Stimulated activated CD4-positive, alpha-beta T cell treated with anti-CD3 and anti-CD28 coated beads, Interleukin-2, amount 100 ng/mL, for 48 hours (primary cell): ENCODE measurements at regions not wholly inside any gene's neighbourhood (a gene's known extent, or its start where the extent isn't known, plus 50 kb on each side); places are given as distances from the start of the nearest gene placed in this dataset.
"Not testable (repeated sequence)": the region's sequence is repeated elsewhere in the genome, so short reads cannot be mapped to it uniquely, and the experiment has no call there.

Source experiments
- DNase-seq, 2 donors: peaks; one replicate each; pipeline ENCODE4 v3.0.0-alpha.2; 2020

- no peak for DNase-seq
Observed at GRCh38 chr20:48489656-48490055, 338.1 kb downstream of the PREX1 start.

- DNase-seq, result no peak
Observed at GRCh38 chr20:48489046-48489463, 338.7 kb downstream of the PREX1 start.

GRCh38 chr20:48488334-48489034 is 339.3 kb downstream of the PREX1 start:
- DNase-seq, result not testable (repeated sequence)

- no peak for DNase-seq
Observed at GRCh38 chr20:48486065-48486464, 341.7 kb downstream of the PREX1 start.

- not testable (repeated sequence) for DNase-seq
Observed at GRCh38 chr20:48485153-48485552, 342.6 kb downstream of the PREX1 start.

GRCh38 chr20:48483334-48484066 is 344.3 kb downstream of the PREX1 start:
- DNase-seq, result no peak

GRCh38 chr20:48482790-48483189 is 345.0 kb downstream of the PREX1 start:
- no peak for DNase-seq

- no peak for DNase-seq
Observed at GRCh38 chr20:48480216-48480772, 347.5 kb downstream of the PREX1 start.

GRCh38 chr20:48478806-48479585 is 348.8 kb downstream of the PREX1 start:
- DNase-seq, result no peak

- no peak for DNase-seq
Observed at GRCh38 chr20:48478370-48478769, 349.4 kb downstream of the PREX1 start.

GRCh38 chr20:48476854-48477253 is 350.9 kb downstream of the PREX1 start:
- no peak for DNase-seq

- DNase-seq, result no peak
Observed at GRCh38 chr20:48474022-48474421, 353.8 kb downstream of the PREX1 start.

- DNase-seq, result no peak
Observed at GRCh38 chr20:48471759-48472408, 355.9 kb downstream of the PREX1 start.

GRCh38 chr20:48471176-48471575 is 356.6 kb downstream of the PREX1 start:
- DNase-seq, result no peak

- DNase-seq, result no peak
Observed at GRCh38 chr20:48470141-48470540, 357.7 kb downstream of the PREX1 start.

- no peak for DNase-seq
Observed at GRCh38 chr20:48469026-48469425, 358.8 kb downstream of the PREX1 start.

- no peak for DNase-seq
Observed at GRCh38 chr20:48468571-48468970, 359.2 kb downstream of the PREX1 start.

GRCh38 chr20:48467622-48468021 is 360.2 kb downstream of the PREX1 start:
- DNase-seq, result no peak

- DNase-seq, result no peak
Observed at GRCh38 chr20:48465271-48465670, 362.5 kb downstream of the PREX1 start.

GRCh38 chr20:48463916-48464315 is 363.9 kb downstream of the PREX1 start:
- DNase-seq, result no peak

- DNase-seq, result no peak
Observed at GRCh38 chr20:48463096-48463720, 364.6 kb downstream of the PREX1 start.

GRCh38 chr20:48461735-48462119 is 366.1 kb downstream of the PREX1 start:
- no peak for DNase-seq
